PC-3 (cell line): ENCODE measurements at regions not wholly inside any gene's neighbourhood (a gene's known extent, or its start where the extent isn't known, plus 50 kb on each side); places are given as distances from the start of the nearest gene placed in this dataset.

Experiments used
- CTCF ChIP-seq: fragments of 300-600 bp; sonication (generic); conservative IDR thresholded peaks from 2 replicates; pipeline ENCODE4 v1.5.1; 2017; ENCODE audit warnings: antibody characterized with exemption, low read depth, mild to moderate bottlenecking, low read length
- EZH2phosphoT487 ChIP-seq: fragments of 300-600 bp; sonication (generic); IDR thresholded peaks from 2 replicates; pipeline ENCODE4 v1.6.1; 2018; ENCODE audit warnings: mild to moderate bottlenecking, antibody characterized with exemption, low read length, borderline replicate concordance

GRCh38 chr4:4680758-4681157 is 138.9 kb upstream of the STX18 start:
- TF ChIP-seq CTCF (no peak), EZH2phosphoT487 (no peak)
